HCT116 (cell line): ENCODE measurements at regions not wholly inside any gene's neighbourhood (a gene's known extent, or its start where the extent isn't known, plus 50 kb on each side); places are given as distances from the start of the nearest gene placed in this dataset.

Experiments used
- CTCF ChIP-seq, 3 experiments: fragments of 200-600 bp in 1 of 3; sonication (generic) in 1 of 3; IDR thresholded peaks in 2 of 3; conservative IDR thresholded peaks in 1 of 3; 2 replicates each; pipeline ENCODE4 v1.5.1; 2012 to 2017; ENCODE audit warnings: low read depth in 2 of 3, low read length in 2 of 3, antibody characterized with exemption in 1 of 3, borderline replicate concordance in 1 of 3, control low read depth in 1 of 3, mild to moderate bottlenecking in 1 of 3, mixed read lengths in 1 of 3, mixed run types in 1 of 3, moderate library complexity in 1 of 3; ENCODE audit not compliant: insufficient read depth in 1 of 3
- EZH2 ChIP-seq: fragments of 200-600 bp; sonication (generic); IDR thresholded peaks from 2 replicates; pipeline ENCODE4 v1.6.1; 2017; ENCODE audit warnings: antibody characterized with exemption, mixed run types
- POLR2AphosphoS5 ChIP-seq: IDR thresholded peaks from 2 replicates; pipeline ENCODE4 v1.6.1; 2011; ENCODE audit warnings: mild to moderate bottlenecking, low read depth, low read length, moderate library complexity
- YY1 ChIP-seq: IDR thresholded peaks from 2 replicates; pipeline ENCODE4 v1.6.1; 2011; ENCODE audit warnings: low read length, low read depth, moderate library complexity, mild to moderate bottlenecking; ENCODE audit not compliant: insufficient replicate concordance; ENCODE audit errors: extremely low read depth

GRCh38 chr13:68081061-68081460 is 850.9 kb upstream of the PCDH9 start:
- no peak for TF ChIP-seq EZH2
- TF ChIP-seq YY1 = no peak
- TF ChIP-seq POLR2AphosphoS5 = no peak
- no peak for TF ChIP-seq CTCF (IDR thresholded peaks at IDR 0.05 in 2 of 3, conservative IDR thresholded peaks at IDR 0.05 in 1 of 3; ENCODE audit: borderline replicate concordance in 1 of 3, insufficient read depth in 1 of 3, low read depth in 2 of 3, low read length in 2 of 3)
